IMR-90 (cell line): ENCODE measurements at regions not wholly inside any gene's neighbourhood (a gene's known extent, or its start where the extent isn't known, plus 50 kb on each side); places are given as distances from the start of the nearest gene placed in this dataset.
A peak's percentile ranks its signal among the peaks of the same experiment; 100 is the strongest.

Source experiments
- ATAC-seq: fragments of 200-7000 bp; cut with Tn5 transposase; 2 replicates; pipeline ENCODE4 v1.9.1; 2020; ENCODE audit warnings: low read depth, mild to moderate bottlenecking, moderate library complexity
- BruUV-seq: library from RNA; stranded (reverse); fragments of 400-500 nt; replicated peaks from 2 replicates; lab custom pipeline; 2021; lab: Mats Ljungman, UMichigan
- CTCF ChIA-PET: fragments of 300-600 bp; formaldehyde crosslinking; extraction: SDS; loops from one replicate; lab custom pipeline; 2021; ENCODE audit warnings: antibody characterized with exemption; lab: Yijun Ruan, JAX
- POLR2A ChIA-PET: fragments of 300-600 bp; sonication (Branson Sonifier 250); formaldehyde crosslinking; loops from one replicate; lab custom pipeline; 2022; ENCODE audit warnings: antibody characterized with exemption; ENCODE audit not compliant: unreplicated experiment; lab: Charles Lee
- DNase-seq: peaks from one replicate; pipeline ENCODE4 v3.0.0; 2013
- H2AFZ ChIP-seq: replicated peaks from 2 replicates; pipeline ENCODE3; 2013; ENCODE audit warnings: low read length, mild to moderate bottlenecking; ENCODE audit not compliant: poor library complexity
- H2AK5ac ChIP-seq: 2 replicates; pipeline ENCODE4 v1.6.1; 2013; ENCODE audit warnings: low read depth, low read length, inconsistent platforms
- H2AK9ac ChIP-seq: replicated peaks from 2 replicates; pipeline ENCODE3; 2013; ENCODE audit warnings: mild to moderate bottlenecking, low read depth, low read length, moderate library complexity; ENCODE audit not compliant: poor library complexity
- H2BK120ac ChIP-seq: 2 replicates; pipeline ENCODE4 v1.6.1; 2013; ENCODE audit warnings: low read depth, low read length, inconsistent platforms
- H2BK15ac ChIP-seq: 3 replicates; pipeline ENCODE4 v1.6.1; 2013; ENCODE audit warnings: low read depth, low read length, inconsistent platforms
- H2BK20ac ChIP-seq: 2 replicates; pipeline ENCODE4 v1.6.1; 2013; ENCODE audit warnings: low read depth, mild to moderate bottlenecking, inconsistent platforms, low read length, moderate library complexity
- H2BK5ac ChIP-seq: 2 replicates; pipeline ENCODE4 v1.6.1; 2013; ENCODE audit warnings: mild to moderate bottlenecking, low read depth, low read length, inconsistent platforms; ENCODE audit not compliant: poor library complexity, severe bottlenecking
- H3K14ac ChIP-seq: replicated peaks from 2 replicates; pipeline ENCODE4 v1.6.1; 2013; ENCODE audit warnings: low read depth, low read length, inconsistent platforms
- H3K18ac ChIP-seq: 2 replicates; pipeline ENCODE4 v1.6.1; 2013; ENCODE audit warnings: low read depth, low read length, control low read depth
- H3K23ac ChIP-seq: 2 replicates; pipeline ENCODE4 v1.6.1; 2013; ENCODE audit warnings: low read depth, low read length, inconsistent platforms
- H3K27ac ChIP-seq: 2 replicates; pipeline ENCODE4 v1.5.1; 2013; ENCODE audit warnings: mild to moderate bottlenecking, control low read depth, low read length; ENCODE audit not compliant: insufficient read depth
- H3K27me3 ChIP-seq: 2 replicates; pipeline ENCODE4 v1.6.1; 2013; ENCODE audit warnings: low read length; ENCODE audit not compliant: control insufficient read depth, insufficient read depth
- H3K36me3 ChIP-seq: 2 replicates; pipeline ENCODE4 v1.6.1; 2013; ENCODE audit warnings: low read length, mixed read lengths; ENCODE audit not compliant: control insufficient read depth, insufficient read depth
- H3K4ac ChIP-seq: 2 replicates; pipeline ENCODE4 v1.6.1; 2013; ENCODE audit warnings: low read depth, low read length, inconsistent platforms
- H3K4me1 ChIP-seq: 2 replicates; pipeline ENCODE4 v1.6.1; 2013; ENCODE audit warnings: low read length, mixed read lengths; ENCODE audit not compliant: control insufficient read depth, insufficient read depth
- H3K4me2 ChIP-seq: 2 replicates; pipeline ENCODE4 v1.6.1; 2013; ENCODE audit warnings: low read depth, mild to moderate bottlenecking, control low read depth, low read length, moderate library complexity
- H3K4me3 ChIP-seq: 2 replicates; pipeline ENCODE4 v1.5.1; 2013; ENCODE audit warnings: low read depth, mild to moderate bottlenecking, control low read depth, low read length, moderate library complexity; ENCODE audit not compliant: insufficient read depth
- H3K56ac ChIP-seq: 2 replicates; pipeline ENCODE4 v1.6.1; 2013; ENCODE audit warnings: low read length, inconsistent platforms; ENCODE audit not compliant: insufficient read depth; ENCODE audit errors: extremely low read depth
- H3K79me1 ChIP-seq, 2 experiments: 2 replicates each; pipeline ENCODE4 v1.6.1; 2013; ENCODE audit warnings: low read length in 2 of 2, inconsistent platforms in 1 of 2, low read depth in 1 of 2
- H3K9ac ChIP-seq: 2 replicates; pipeline ENCODE4 v1.6.1; 2013; ENCODE audit warnings: low read depth, low read length, control low read depth
- H3K9me1 ChIP-seq: 2 replicates; pipeline ENCODE4 v1.6.1; 2013; ENCODE audit warnings: low read length, inconsistent platforms; ENCODE audit not compliant: insufficient read depth
- H3K9me3 ChIP-seq: 2 replicates; pipeline ENCODE4 v1.6.1; 2013; ENCODE audit warnings: low read length; ENCODE audit not compliant: control insufficient read depth, insufficient read depth
- H4K20me1 ChIP-seq: 2 replicates; pipeline ENCODE4 v1.6.1; 2013; ENCODE audit warnings: low read length, inconsistent platforms; ENCODE audit not compliant: insufficient read depth
- H4K5ac ChIP-seq: 2 replicates; pipeline ENCODE4 v1.6.1; 2013; ENCODE audit warnings: mild to moderate bottlenecking, low read depth, low read length, control low read depth
- H4K8ac ChIP-seq, 2 experiments: 2 replicates each; pipeline ENCODE4 v1.6.1; 2013; ENCODE audit warnings: low read depth in 2 of 2, low read length in 2 of 2, control low read depth in 1 of 2, inconsistent platforms in 1 of 2
- H4K91ac ChIP-seq: 2 replicates; pipeline ENCODE4 v1.6.1; 2013; ENCODE audit warnings: low read depth, low read length, inconsistent platforms; ENCODE audit not compliant: insufficient read depth
- CEBPB ChIP-seq: IDR thresholded peaks from 2 replicates; pipeline ENCODE4 v1.6.1; 2012; ENCODE audit warnings: low read depth, low read length, improper control_type of control experiment
- NFE2L2 ChIP-seq: fragments of 150-350 bp; IDR thresholded peaks from 2 replicates; pipeline ENCODE4 v1.6.1; 2016; ENCODE audit warnings: low read depth, mild to moderate bottlenecking, low read length
- WGBS, 2 experiments: methylation state at CpG; one replicate each; pipeline versions ENCODE4 v1.1.5 to v1.1.7; 2013; ENCODE audit warnings: missing lambda C conversion rate in 2 of 2; ENCODE audit not compliant: insufficient read length in 1 of 2; ENCODE audit errors: extremely low coverage in 2 of 2; 5-methylcytosine and 5-hydroxymethylcytosine counted together
- dilution Hi-C: fragments of 300-500 bp; cut with HindIII; formaldehyde crosslinking; loops from one replicate; pipeline ENCODE4 v1.14.3; 2018; ENCODE audit warnings: low sequenced_read_pairs; ENCODE audit not compliant: unreplicated experiment
- in situ Hi-C: fragments of 300-500 bp; cut with MboI; formaldehyde crosslinking; loops from 3 replicates; pipeline ENCODE4 v1.14.3; 2019; ENCODE audit warnings: low sequenced_read_pairs, inconsistent platforms, mixed read lengths
- intact Hi-C: fragments of 100-400 bp; cut with micrococcal nuclease; formaldehyde crosslinking; loops from 2 replicates; pipeline ENCODE4 v1.10.0; 2022

DNA sequence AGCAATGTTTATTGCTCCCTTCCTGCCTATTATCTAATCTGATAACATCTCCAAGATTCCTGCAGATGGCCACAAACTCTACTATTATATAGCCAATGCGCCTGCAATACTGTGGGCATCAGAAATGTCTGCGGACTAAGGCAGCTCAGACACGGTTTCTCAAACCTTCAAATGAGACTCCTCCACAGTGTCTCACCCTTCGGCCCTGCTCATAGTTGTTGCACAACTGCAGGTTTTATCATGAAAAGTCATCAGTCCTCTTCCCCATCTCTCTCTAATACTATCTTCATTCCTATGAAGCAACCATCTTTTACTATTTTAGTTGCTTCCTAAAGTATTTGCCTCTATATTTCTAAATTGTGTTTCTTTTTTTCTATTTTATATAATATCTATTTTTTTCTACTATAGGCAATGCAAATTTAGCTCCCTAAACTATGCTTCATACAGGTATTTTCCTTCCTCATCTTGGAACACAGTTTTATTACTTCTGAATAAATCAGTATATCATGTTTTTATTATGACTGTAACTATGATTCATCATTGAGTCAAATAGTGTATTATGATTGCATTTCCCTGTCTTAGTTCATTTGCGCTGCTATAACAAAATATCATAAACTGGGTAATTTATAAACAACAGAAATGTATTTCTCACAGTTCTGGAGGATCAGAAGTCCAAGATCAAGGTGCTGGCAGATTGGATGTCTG, 129.7 kb upstream of the EDNRA start:
- ATAC-seq, result no peak
- no peak overlapping the region for H2BK15ac ChIP-seq
- no peak overlapping the region for H4K8ac ChIP-seq
- 0 out of 2 replicates have a peak overlapping the region, but pooled peaks have one; percentile 64 for H2AK5ac ChIP-seq
- no peak overlapping the region for H3K9ac ChIP-seq
- peaks cover 7% of the 10 kb centered on the region; the same call in 1 of the 2 replicates for H3K4me1 ChIP-seq
- no peak overlapping the region for H2BK20ac ChIP-seq
- peak; percentile 39 for DNase-seq
- no peak overlapping the region; the same call in 1 of the 2 replicates for H2BK120ac ChIP-seq
- no peak overlapping the region for H3K4ac ChIP-seq
- no peak overlapping the region for H3K23ac ChIP-seq
- no TSS peak for BruUV-seq
- H3K36me3 ChIP-seq, result no peaks in the 10 kb centered on the region
- H3K9me3 ChIP-seq, result peaks cover 2% of the 10 kb centered on the region; the same call in 1 of the 2 replicates
- H2AFZ ChIP-seq, result no peak overlapping the region
- H3K79me1 ChIP-seq, result no peaks in the 10 kb centered on the region
- TF ChIP-seq CEBPB, result peak; percentile 65
- no peak for TF ChIP-seq NFE2L2
- no peak overlapping the region for H2AK9ac ChIP-seq
- ChIA-PET POLR2A (no interaction called here), CTCF (interaction anchor here (0.7 kb wide), 1 partner anchor 29 kb away, joined by 4 read pairs; no protein-coding TSS in a partner anchor)
- H3K4me2 ChIP-seq, result no peak overlapping the region
- WGBS, 2 experiments, result 95% methylated on average over 3 of the region's 5 CpGs; no CpG with 5 or more reads in 1 of the 2 experiments
- H4K91ac ChIP-seq, result no peak overlapping the region
- H3K56ac ChIP-seq, result no peak overlapping the region
- H2BK5ac ChIP-seq, result no peak overlapping the region
- no peak overlapping the region for H3K18ac ChIP-seq
- dilution Hi-C loops (no loop called here), intact Hi-C loops (no loop called here), in situ Hi-C loops (no loop called here)
- H3K4me3 ChIP-seq, result no peak overlapping the region
- no peak overlapping the region for H3K14ac ChIP-seq
- no peaks in the 10 kb centered on the region for H3K27me3 ChIP-seq
- no peaks in the 10 kb centered on the region for H4K20me1 ChIP-seq
- no peak overlapping the region for H4K5ac ChIP-seq
- H3K9me1 ChIP-seq, result no peaks in the 10 kb centered on the region; the same call in 1 of the 2 replicates
- H3K27ac ChIP-seq, result no peak overlapping the region
